GM21576 (cell line): ENCODE measurements at regions not wholly inside any gene's neighbourhood (a gene's known extent, or its start where the extent isn't known, plus 50 kb on each side); places are given as distances from the start of the nearest gene placed in this dataset.

ENCODE experiments used
- ATAC-seq: cut with Tn5 transposase; IDR thresholded peaks from one replicate; pipeline ENCODE4 v1.9.1; 2021; ENCODE audit warnings: mild to moderate bottlenecking, moderate library complexity; ENCODE audit not compliant: unreplicated experiment

- no peak for ATAC-seq
These were observed 186.4 kb downstream of the KLF5 start for GRCh38 chr13:73245246-73245645.

GRCh38 chr13:73244467-73244866 is 185.7 kb downstream of the KLF5 start:
- no peak for ATAC-seq

- ATAC-seq: no peak
These were observed 183.8 kb downstream of the KLF5 start for GRCh38 chr13:73242515-73243015.

GRCh38 chr13:73240193-73240592 is 181.4 kb downstream of the KLF5 start:
- ATAC-seq: no peak

- no peak for ATAC-seq
These were observed 176.6 kb downstream of the KLF5 start for GRCh38 chr13:73235385-73235784.

DNA sequence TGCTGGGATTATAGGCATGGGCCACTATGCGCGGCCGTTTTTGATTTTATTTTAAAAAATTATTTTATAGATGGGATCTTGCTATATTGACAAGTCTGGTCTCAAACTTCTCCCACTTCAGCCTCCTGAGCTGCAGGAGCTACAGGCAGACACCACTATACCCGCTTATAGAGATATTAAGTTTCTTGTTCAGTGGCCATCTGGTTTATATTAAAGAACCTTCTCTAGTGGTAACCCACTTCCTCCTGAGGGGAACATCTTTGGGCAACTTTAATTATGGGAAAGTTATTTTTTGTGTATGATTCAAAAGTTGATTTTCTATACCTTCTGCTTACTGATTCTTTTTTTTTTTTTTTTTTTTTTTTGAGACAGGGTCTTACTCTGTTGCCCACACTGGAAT is 172.7 kb downstream of the KLF5 start:
- no peak for ATAC-seq

GRCh38 chr13:73230716-73231115 is 171.9 kb downstream of the KLF5 start:
- ATAC-seq: no peak

DNA sequence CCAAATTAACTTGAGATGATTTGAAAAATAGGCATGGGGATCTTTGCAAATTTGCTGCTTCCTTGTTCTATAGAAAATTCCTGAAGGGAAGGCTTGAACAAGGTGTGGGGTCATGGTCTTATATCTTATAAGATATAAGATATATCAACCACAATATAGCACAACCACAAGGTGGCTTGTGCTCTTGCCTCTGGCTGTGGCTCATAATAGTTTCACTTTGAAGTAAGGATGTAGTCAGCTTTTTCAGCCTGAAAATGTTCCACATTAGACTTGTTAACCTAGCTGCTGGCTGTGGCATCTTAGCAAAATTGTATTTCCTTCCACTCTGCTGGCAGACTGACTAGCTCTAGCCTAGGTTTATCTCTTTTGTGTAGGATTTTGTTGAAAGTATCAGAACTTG is 169.7 kb downstream of the KLF5 start:
- ATAC-seq: no peak

DNA sequence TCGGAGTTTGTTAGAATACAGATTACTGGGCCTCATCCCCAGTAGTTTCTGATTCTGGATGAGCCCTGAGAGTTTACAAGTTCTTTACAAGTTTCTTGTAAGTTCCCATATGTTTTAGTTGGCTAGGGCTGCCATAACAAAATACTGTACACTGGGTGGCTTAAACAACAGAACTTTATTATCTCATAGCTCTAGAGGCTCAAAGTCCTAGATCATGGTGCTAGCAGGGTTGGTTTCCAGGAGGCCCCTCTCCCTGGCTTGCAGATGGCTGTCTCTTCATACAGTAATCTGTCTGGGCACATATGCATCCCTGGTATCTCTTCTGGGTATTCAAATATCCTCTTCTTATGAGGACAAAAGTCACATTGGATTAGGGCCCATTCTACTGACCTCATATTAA is 167.2 kb downstream of the KLF5 start:
- no peak for ATAC-seq

DNA sequence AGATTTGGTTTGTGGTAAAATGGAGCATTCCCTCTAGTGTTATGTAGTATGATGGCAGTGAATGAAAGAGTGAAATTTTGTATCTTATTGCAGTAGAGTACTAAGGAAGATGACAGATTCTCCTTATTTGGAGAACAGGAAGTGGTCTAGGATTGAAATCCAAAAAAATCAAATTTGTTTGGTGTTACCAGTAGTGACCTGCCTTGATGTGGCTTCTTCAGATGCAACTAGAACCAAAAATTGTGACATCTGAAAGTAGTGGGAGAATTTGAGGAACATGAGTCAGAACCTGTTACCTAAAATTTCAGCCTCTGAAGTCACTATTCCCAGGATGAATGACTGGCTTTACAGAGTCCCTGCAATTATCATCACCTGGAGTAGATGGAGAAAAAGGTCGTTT is 165.9 kb downstream of the KLF5 start:
- no peak for ATAC-seq

- peak; percentile 95 for ATAC-seq
These were observed 164.6 kb downstream of the KLF5 start for GRCh38 chr13:73223372-73223781.

DNA sequence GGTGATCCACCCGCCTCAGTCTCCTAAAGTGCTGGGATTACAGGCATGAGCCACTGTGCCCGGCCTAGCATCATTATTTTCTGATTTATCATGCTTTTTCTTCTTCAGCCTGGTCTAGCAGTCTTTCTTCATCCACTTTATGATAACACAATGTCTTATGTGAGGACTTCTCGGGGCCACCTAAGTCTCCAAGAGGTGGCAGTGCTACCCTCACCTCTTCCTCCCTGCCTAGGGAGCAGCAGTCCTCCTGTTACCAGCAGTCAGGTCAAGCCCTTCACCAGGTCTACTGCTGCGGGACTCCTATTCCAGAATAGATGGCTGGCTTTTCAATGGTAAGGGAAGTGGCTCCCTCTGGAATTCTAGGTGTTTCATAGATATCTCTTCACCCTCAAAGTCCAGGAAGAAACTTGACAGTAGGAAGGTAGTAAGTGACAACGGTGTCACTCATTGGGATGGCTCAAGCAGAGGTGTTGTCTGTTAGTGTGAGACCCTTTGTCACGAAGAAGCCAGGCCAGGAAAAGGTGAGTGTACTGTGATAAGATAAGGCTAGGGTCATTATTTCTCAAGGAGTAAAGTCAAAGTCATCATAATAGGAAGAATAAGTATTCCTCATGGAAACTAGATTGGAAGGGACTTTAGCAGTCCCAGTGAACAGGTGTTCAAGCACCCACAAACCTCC is 164.0 kb downstream of the KLF5 start:
- no peak for ATAC-seq

- ATAC-seq: no peak
These were observed 162.3 kb downstream of the KLF5 start for GRCh38 chr13:73220966-73221720.

GRCh38 chr13:73218181-73218580 is 159.4 kb downstream of the KLF5 start:
- no peak for ATAC-seq

- no peak for ATAC-seq
These were observed 157.6 kb downstream of the KLF5 start for GRCh38 chr13:73216381-73216831.

GRCh38 chr13:73215823-73216222 is 157.0 kb downstream of the KLF5 start:
- ATAC-seq: no peak

DNA sequence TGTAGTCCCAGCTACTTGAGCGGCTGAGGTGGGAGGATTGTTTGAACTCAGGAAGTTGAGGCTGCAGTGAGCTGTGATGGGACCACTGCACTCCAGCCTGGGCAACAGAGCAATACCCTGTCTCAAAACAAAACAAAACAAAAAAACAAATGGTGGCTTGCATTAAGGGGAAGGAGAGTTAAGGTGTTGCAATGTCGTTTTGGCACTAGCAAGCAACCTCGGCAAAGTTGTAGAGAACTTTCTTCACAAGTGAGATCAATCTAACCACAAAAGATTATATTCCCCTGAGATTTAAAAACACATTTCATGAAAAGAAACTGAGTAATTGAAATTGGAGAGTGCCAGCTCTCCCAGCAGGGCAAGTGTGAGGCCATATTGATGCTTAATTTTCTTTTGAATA is 153.7 kb downstream of the KLF5 start:
- ATAC-seq: no peak

DNA sequence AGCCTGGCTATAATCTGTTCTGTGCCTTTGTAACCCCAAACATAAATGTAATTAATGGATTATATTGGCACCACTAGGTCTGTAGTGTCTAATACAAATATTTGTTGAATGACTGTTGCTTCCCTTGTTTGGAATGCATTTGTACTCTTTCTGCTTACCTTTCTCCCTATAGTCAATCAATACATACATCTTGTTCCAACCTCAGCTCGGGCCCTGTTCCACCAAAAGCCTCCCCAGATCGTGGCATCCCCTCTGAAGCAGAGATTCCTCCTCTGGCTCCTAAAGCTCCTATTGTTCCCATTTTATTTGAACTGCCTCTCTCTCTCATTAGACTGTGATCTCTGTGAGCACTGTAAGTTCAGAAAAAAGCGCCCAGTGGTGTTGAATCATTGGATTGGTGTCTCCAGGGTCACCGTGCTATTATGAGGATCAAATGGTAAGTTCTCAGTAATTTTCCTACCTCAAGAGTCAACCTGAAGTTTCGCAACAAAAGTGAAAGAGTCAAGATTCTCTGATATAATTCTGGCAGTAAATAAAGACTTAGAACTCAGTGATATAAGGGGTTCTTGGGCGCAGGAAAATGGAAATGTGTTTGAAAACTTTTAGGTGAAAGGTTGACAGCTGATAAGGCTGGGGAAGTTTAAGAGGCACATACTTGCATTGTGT is 151.5 kb downstream of the KLF5 start:
- no peak for ATAC-seq

GRCh38 chr13:73204952-73205351 is 146.1 kb downstream of the KLF5 start:
- ATAC-seq: no peak

DNA sequence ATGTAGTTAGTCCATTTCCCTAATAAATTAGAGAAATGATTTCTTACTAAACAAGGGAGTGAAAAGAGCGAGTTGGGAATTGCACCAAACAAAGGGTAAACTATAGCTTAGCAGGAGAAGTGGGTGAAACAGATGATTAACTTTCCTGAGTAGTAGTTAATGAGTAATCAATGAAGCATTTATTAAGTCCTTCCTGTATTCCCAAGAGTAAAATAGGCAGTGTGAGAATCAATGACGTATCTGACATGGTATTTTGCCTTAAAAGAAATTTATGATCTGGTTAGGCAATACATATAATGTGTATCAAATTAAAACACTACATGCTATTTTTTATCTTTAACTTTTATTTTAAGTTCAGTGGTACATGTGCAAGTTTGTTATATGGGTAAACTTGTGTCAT is 142.8 kb downstream of the KLF5 start:
- no peak for ATAC-seq

DNA sequence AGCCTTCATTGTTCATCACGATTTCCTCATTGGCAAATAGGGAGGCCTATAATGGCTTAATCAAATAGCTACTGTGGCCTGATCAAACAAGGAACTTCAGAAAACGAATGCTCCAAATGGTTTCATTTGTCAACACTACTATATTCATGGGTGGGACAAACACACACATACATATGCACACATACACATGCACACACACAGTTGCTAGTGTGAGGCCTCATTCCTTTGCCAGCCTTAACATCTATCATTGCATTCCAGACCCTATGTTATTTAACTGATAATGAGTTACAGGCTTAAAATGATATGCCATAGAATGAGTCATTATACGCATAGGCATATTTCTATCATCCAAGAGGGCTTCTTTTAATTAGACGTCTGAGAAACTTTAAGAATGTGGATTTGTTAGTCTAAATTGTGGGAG is 140.2 kb downstream of the KLF5 start:
- no peak for ATAC-seq

DNA sequence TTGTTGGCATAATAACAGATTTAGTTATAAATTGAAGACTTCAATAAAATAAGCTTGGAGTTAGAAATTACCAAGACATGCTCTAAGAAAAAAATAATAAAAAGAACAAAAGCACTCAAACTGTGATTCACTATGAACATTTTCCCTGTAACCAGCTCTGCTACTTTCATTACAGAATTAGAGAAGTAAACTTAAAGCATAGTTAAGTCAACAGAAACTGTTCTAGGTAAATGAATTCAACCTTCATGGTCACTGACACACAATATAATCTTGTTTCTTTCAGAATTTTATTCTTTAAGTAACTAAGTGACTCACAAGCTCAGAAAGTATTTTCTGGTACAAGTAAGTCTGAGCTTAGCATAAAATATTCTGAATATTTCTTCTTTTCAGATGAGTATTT is 136.3 kb downstream of the KLF5 start:
- ATAC-seq: no peak
